VCaP (cell line): ENCODE measurements at regions not wholly inside any gene's neighbourhood (a gene's known extent, or its start where the extent isn't known, plus 50 kb on each side); places are given as distances from the start of the nearest gene placed in this dataset.

Experiments
- H3K27ac ChIP-seq: fragments of 450-650 bp; 2 replicates; pipeline ENCODE4 v1.5.1; 2017
- CTCF ChIP-seq: fragments of 450-650 bp; conservative IDR thresholded peaks from 2 replicates; pipeline ENCODE4 v1.5.1; 2017; ENCODE audit warnings: mild to moderate bottlenecking, moderate library complexity

- no peak for TF ChIP-seq CTCF
- no peak overlapping the region for H3K27ac ChIP-seq
These were observed 899.8 kb downstream of the MCTP2 start for GRCh38 chr15:95131131-95131556.

GRCh38 chr15:95132774-95133173 lies 901.4 kb downstream of the MCTP2 start:
- no peak overlapping the region for H3K27ac ChIP-seq
- TF ChIP-seq CTCF, result no peak

GRCh38 chr15:95134431-95135110 lies 903.2 kb downstream of the MCTP2 start:
- no peak overlapping the region for H3K27ac ChIP-seq
- no peak for TF ChIP-seq CTCF

GRCh38 chr15:95138604-95139270 lies 907.4 kb downstream of the MCTP2 start:
- no peak overlapping the region for H3K27ac ChIP-seq
- TF ChIP-seq CTCF, result no peak

- no peak overlapping the region for H3K27ac ChIP-seq
- no peak for TF ChIP-seq CTCF
These were observed 910.1 kb downstream of the MCTP2 start for GRCh38 chr15:95141486-95141885.

GRCh38 chr15:95142531-95142930 lies 911.2 kb downstream of the MCTP2 start:
- H3K27ac ChIP-seq, result no peak overlapping the region
- TF ChIP-seq CTCF, result no peak

GRCh38 chr15:95146481-95146880 lies 915.1 kb downstream of the MCTP2 start:
- no peak overlapping the region for H3K27ac ChIP-seq
- TF ChIP-seq CTCF, result no peak
